ENCODE measurements at regions not wholly inside any gene's neighbourhood (a gene's known extent, or its start where the extent isn't known, plus 50 kb on each side); places are given as distances from the start of the nearest gene placed in this dataset.

DNA sequence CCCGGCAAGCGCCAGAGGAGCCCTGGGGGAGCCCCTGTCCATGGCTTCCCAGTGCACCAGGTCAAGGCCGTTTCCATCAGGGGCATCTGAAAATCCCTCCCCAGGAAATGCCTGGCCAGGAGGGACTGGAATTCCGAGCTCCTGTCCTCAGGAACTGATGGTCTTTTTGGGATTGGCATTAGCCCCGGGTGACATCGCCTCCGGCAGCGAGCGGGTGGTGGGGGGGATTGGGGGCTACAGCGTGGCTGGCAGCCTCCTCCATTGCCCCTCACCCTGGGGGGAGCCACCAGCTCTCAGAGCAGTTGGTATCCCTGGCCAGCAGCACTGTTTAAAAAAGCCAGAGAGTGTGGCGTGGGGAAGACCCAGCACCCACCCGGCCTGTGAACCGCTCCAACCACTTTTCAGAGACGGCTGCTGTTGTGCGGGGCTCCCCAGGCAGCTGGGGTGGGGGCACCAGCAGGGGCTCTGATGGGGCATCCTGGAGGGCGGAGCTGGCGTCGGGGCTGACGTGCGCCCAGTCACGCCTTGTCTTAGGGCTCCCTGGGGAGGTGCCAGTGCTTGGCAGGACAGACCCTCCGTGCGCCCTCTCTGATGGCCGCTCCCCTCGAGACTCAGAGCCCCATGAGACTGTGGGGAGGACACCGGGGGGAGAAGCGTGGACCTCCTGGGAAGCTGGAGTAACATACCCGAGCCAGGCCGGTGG, 62.9 kb upstream of the TTC34 start:
- H3K4me2 ChIP-seq (ENCODE audit: low read length): no peak overlapping the region

DNA sequence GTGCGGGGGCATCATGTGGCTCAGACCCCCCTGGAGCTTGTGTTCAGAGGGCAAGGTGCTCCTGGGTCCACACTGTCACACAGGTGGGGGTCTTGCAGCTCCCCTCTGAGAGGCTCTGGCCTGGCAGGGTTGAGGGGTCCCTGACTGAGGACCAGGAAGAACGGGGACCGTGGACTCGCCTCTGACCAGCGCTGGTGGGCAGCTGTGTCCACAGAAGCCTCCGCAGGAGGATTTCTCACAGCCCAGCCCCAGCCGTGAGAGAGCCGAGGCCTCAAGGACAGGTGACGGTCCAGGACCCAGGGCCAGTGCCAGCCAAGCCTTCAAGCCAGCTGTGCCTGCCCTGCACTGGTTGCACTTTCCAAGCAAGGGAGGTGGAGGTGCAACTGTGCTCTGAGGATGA, 63.5 kb upstream of the TTC34 start:
- Histone ChIP-seq H3K27ac (ENCODE audit: low read depth, low read length) (no peak overlapping the region), H3K4me1 (ENCODE audit: control insufficient read depth, low read length) (no peaks in the 10 kb centered on the region), H3K4me3 (ENCODE audit: low read length) (no peak overlapping the region), H4K20me1 (ENCODE audit: control insufficient read depth, insufficient read depth, low read depth, low read length) (no peaks in the 10 kb centered on the region), H3K36me3 (ENCODE audit: control insufficient read depth, low read length) (no peaks in the 10 kb centered on the region), H3K79me2 (ENCODE audit: control insufficient read depth, low read length) (no peaks in the 10 kb centered on the region), H3F3A (ENCODE audit: control insufficient read depth, insufficient read depth) (no peaks in the 10 kb centered on the region), H3K9me3 (ENCODE audit: control insufficient read depth, insufficient read depth, low read length) (peaks cover 10% of the 10 kb centered on the region; the same call in 1 of the 2 replicates), H3K9me2 (replicated peaks; ENCODE audit: control insufficient read depth, low read length) (no peaks in the 10 kb centered on the region), H3K27me3 (ENCODE audit: control insufficient read depth, low read length) (no peaks in the 10 kb centered on the region), H3K4me2 (ENCODE audit: low read length) (no peak overlapping the region)
- TF ChIP-seq, protein P1, sequence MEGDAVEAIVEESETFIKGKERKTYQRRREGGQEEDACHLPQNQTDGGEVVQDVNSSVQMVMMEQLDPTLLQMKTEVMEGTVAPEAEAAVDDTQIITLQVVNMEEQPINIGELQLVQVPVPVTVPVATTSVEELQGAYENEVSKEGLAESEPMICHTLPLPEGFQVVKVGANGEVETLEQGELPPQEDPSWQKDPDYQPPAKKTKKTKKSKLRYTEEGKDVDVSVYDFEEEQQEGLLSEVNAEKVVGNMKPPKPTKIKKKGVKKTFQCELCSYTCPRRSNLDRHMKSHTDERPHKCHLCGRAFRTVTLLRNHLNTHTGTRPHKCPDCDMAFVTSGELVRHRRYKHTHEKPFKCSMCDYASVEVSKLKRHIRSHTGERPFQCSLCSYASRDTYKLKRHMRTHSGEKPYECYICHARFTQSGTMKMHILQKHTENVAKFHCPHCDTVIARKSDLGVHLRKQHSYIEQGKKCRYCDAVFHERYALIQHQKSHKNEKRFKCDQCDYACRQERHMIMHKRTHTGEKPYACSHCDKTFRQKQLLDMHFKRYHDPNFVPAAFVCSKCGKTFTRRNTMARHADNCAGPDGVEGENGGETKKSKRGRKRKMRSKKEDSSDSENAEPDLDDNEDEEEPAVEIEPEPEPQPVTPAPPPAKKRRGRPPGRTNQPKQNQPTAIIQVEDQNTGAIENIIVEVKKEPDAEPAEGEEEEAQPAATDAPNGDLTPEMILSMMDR (IDR thresholded peaks at IDR 0.05; ENCODE audit: low read depth, low read length, poor library complexity, severe bottlenecking): no peak
- TF ChIP-seq EZH2phosphoT487 (IDR thresholded peaks at IDR 0.05; ENCODE audit: borderline replicate concordance, low read length): no peak

More for the DNA sequence above, 62.9 kb upstream of the TTC34 start:
- Histone ChIP-seq H3K4me3 (ENCODE audit: low read length) (no peak overlapping the region), H4K20me1 (ENCODE audit: control insufficient read depth, insufficient read depth, low read depth, low read length) (no peaks in the 10 kb centered on the region), H3K27ac (ENCODE audit: low read depth, low read length) (no peak overlapping the region), H3K9me3 (ENCODE audit: control insufficient read depth, insufficient read depth, low read length) (peaks cover 16% of the 10 kb centered on the region; the same call in 1 of the 2 replicates), H3K9me2 (replicated peaks; ENCODE audit: control insufficient read depth, low read length) (no peaks in the 10 kb centered on the region), H3K79me2 (ENCODE audit: control insufficient read depth, low read length) (no peaks in the 10 kb centered on the region), H3K4me1 (ENCODE audit: control insufficient read depth, low read length) (no peaks in the 10 kb centered on the region), H3F3A (ENCODE audit: control insufficient read depth, insufficient read depth) (0 out of 2 replicates have a peak, but pooled peaks cover 1% of the 10 kb centered on the region), H3K27me3 (ENCODE audit: control insufficient read depth, low read length) (no peaks in the 10 kb centered on the region), H3K36me3 (ENCODE audit: control insufficient read depth, low read length) (no peaks in the 10 kb centered on the region)
- TF ChIP-seq EZH2phosphoT487 (IDR thresholded peaks at IDR 0.05; ENCODE audit: borderline replicate concordance, low read length): no peak
- TF ChIP-seq, protein P1 (IDR thresholded peaks at IDR 0.05; ENCODE audit: low read depth, low read length, poor library complexity, severe bottlenecking): no peak

DNA sequence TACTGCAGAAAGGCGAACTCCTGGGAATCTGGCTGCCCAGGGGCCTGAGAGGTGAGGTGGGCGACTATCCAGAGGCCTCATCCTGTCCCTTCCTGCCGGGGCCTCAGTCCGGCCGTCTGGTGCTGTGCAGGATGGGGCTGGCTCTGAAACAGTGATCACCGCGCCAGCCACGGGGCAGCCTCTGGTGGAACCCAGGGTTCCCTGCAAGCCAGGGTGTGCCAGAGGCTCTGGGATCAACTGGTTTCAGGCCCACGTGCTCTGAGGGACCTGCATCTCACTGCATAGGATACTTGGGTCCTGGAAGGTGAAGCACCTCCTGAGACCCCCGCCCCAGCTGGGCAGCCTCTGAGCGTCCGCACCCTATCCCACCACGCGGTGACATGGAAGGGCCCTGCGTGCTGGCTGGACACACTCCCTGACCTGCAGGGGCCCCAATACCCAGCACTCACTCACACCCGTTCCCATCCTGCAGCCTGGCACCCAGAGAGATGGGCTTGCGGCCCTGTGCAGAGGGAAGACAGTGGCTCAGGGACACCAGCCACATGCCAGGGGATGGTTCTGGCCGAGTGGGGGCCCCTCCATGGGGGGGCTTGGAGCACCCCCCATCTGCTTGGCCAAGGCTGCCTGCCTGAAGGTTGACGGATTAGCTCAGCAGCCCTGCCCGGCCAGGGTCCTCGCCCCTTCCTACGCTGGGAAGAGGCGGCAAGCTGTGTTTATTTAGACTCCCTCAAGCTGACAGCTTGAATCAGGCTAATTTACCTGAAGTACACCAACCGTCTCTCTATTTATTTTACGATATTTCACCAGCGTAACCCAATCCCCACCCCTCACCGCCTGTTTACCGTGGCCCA, 64.3 kb upstream of the TTC34 start:
- Histone ChIP-seq H3K9me3 (ENCODE audit: control insufficient read depth, insufficient read depth, low read length) (peaks cover 2% of the 10 kb centered on the region; the same call in 1 of the 2 replicates), H3K79me2 (ENCODE audit: control insufficient read depth, low read length) (no peaks in the 10 kb centered on the region)

More for the DNA sequence above, 64.3 kb upstream of the TTC34 start:
- Histone ChIP-seq H3K4me2 (ENCODE audit: low read length) (no peak overlapping the region), H4K20me1 (ENCODE audit: control insufficient read depth, insufficient read depth, low read depth, low read length) (no peaks in the 10 kb centered on the region), H3K4me3 (ENCODE audit: low read length) (no peak overlapping the region), H3K4me1 (ENCODE audit: control insufficient read depth, low read length) (no peaks in the 10 kb centered on the region), H3K27me3 (ENCODE audit: control insufficient read depth, low read length) (no peaks in the 10 kb centered on the region), H3F3A (ENCODE audit: control insufficient read depth, insufficient read depth) (no peaks in the 10 kb centered on the region), H3K36me3 (ENCODE audit: control insufficient read depth, low read length) (no peaks in the 10 kb centered on the region), H3K27ac (ENCODE audit: low read depth, low read length) (no peak overlapping the region), H3K9me2 (replicated peaks; ENCODE audit: control insufficient read depth, low read length) (no peaks in the 10 kb centered on the region)
- TF ChIP-seq, protein P1 (IDR thresholded peaks at IDR 0.05; ENCODE audit: low read depth, low read length, poor library complexity, severe bottlenecking): no peak
- TF ChIP-seq EZH2phosphoT487 (IDR thresholded peaks at IDR 0.05; ENCODE audit: borderline replicate concordance, low read length): no peak

Measured in DOHH2 (cell line).